Activated naive CD8-positive, alpha-beta T cell treated with anti-CD3 and anti-CD28 coated beads, Interleukin-2, amount 50 U/mL, for 24 hours (primary cell): ENCODE measurements at regions not wholly inside any gene's neighbourhood (a gene's known extent, or its start where the extent isn't known, plus 50 kb on each side); places are given as distances from the start of the nearest gene placed in this dataset.
"Not testable (repeated sequence)": the region's sequence is repeated elsewhere in the genome, so short reads cannot be mapped to it uniquely, and the experiment has no call there.

Source experiments
- ATAC-seq: fragments of 150-1000 bp; cut with Tn5 transposase; one replicate; pipeline ENCODE4 v1.10.0; 2021
- DNase-seq: peaks from one replicate; pipeline ENCODE4 v3.0.0; 2021
- H3K27ac Mint-ChIP-seq: one replicate; pipeline ENCODE4 v1.8.0; 2021; ENCODE audit warnings: mild to moderate bottlenecking, mixed read lengths
- H3K27me3 Mint-ChIP-seq: one replicate; pipeline ENCODE4 v1.8.0; 2021; ENCODE audit warnings: mixed read lengths
- H3K36me3 Mint-ChIP-seq: one replicate; pipeline ENCODE4 v1.8.0; 2021; ENCODE audit warnings: low read depth, mixed read lengths
- H3K4me1 Mint-ChIP-seq: one replicate; pipeline ENCODE4 v1.8.0; 2021; ENCODE audit warnings: mixed read lengths
- H3K4me3 Mint-ChIP-seq: one replicate; pipeline ENCODE4 v1.8.0; 2021; ENCODE audit warnings: mild to moderate bottlenecking, moderate library complexity, mixed read lengths
- H3K9me3 Mint-ChIP-seq: one replicate; pipeline ENCODE4 v1.8.0; 2021; ENCODE audit warnings: mixed read lengths

DNA sequence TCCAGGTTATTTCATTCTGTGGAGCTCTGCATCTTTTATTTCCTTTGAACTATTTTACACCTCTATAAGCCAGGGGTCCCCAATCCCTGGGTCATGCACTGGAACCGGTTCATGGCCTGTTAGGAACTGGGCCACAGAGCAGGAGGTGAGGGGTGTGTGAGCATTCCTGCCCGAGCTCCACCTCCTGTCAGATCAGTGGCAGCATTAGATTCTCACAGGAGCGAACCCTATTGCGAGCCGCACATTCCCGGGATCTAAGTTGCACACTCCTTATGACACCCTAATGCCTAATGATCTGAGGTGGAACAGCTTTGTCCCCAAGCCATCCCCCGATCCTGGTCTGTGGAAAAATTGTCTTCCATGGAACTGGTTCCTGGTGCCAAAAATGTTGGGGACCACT, 107.2 kb downstream of the TMEM121 start:
- not testable (repeated sequence) for ATAC-seq, DNase-seq, H3K27ac Mint-ChIP-seq, H3K36me3 Mint-ChIP-seq, H3K9me3 Mint-ChIP-seq, H3K4me1 Mint-ChIP-seq, H3K4me3 Mint-ChIP-seq, H3K27me3 Mint-ChIP-seq

DNA sequence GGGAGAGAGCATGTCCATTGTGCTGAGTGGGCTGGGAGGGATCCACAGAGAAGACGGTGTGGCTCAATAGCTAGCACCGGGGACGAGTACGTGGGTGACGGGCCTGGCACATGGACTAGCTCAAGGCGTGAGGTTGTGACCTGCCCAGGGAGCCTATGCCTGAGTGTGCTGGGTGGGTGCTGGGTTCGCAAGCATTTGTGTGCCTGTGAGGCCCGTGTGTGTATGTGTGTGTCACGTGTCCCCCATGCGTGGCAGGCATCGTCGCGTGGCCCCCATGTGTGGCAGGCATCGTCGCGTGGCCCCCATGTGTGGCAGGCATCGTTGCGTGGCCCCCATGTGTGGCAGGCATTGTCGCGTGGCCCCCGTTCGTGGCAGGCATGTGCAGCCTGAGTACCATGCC, 109.2 kb downstream of the TMEM121 start:
- ATAC-seq (no peak), DNase-seq (no peak)
- no peaks in the 10 kb centered on the region for H3K27me3 Mint-ChIP-seq
- peaks cover 6% of the 10 kb centered on the region for H3K4me1 Mint-ChIP-seq
- no peaks in the 10 kb centered on the region for H3K36me3 Mint-ChIP-seq
- H3K4me3 Mint-ChIP-seq: no peak overlapping the region
- no peak overlapping the region for H3K27ac Mint-ChIP-seq
- peaks cover 5% of the 10 kb centered on the region for H3K9me3 Mint-ChIP-seq

DNA sequence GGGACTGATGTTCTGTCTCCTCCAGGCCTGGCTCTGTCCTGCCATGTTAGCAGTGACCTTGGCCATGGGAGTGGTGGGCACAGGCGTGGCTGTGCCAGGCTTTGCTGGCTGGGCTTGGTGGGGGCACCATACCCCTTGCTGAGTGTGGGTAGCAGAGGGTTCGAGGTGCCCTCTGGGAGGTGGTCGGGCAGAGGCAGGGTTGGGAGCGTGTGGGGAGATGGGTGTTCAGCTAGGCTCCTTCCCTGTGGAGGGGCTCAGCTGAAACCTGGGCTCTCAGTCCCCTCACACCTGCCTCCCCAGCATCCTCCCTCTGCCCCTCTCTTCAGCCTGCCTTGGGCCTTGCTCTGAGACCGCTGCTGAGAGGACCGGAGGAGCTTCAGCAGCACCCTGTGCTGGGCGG, 109.6 kb downstream of the TMEM121 start:
- not testable (repeated sequence) for H3K27ac Mint-ChIP-seq, H3K9me3 Mint-ChIP-seq, H3K36me3 Mint-ChIP-seq, DNase-seq, H3K27me3 Mint-ChIP-seq, H3K4me3 Mint-ChIP-seq, H3K4me1 Mint-ChIP-seq
- ATAC-seq: peak; percentile 27

DNA sequence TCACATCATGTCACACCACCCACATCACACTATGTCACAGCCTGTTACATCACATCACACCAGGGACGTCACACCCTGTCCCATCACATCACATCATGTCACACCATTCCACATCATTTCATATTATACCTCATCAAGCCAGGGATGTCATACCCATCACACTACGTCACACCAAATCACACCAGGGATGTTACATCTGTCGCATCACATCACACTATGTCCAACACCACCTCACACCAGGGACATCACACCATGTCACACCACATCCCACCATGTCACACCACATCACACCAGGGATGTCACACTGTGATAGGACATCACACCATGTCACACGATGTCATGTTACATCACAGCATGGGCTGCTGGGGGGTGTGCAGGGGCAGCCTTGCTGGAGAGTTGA, 110.6 kb downstream of the TMEM121 start:
- Mint-ChIP-seq H3K9me3 (peaks cover 5% of the 10 kb centered on the region), H3K36me3 (no peaks in the 10 kb centered on the region), H3K4me1 (peaks cover 6% of the 10 kb centered on the region), H3K27ac (no peak overlapping the region), H3K4me3 (no peak overlapping the region), H3K27me3 (no peaks in the 10 kb centered on the region)
- no peak for ATAC-seq
- DNase-seq: no peak

DNA sequence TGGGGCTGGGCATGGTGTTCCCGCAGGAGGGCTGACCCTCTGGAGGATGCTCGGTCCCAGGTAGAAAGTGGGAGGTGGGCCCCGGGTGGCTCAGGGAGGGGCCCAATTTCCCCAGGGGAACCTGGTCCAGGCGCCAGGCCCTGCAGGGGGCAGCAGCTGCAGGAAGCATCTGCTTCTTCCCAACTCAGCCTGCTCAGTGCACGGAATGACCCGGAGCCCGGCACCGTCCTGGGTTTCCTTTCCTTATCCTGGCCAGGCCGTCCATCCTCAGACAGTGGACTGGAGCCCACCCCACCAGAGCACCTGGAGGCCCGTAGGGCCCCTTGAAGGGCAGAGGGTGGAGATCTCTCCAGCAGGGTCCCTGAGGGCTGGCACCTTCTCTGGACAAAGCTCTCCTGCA, 111.0 kb downstream of the TMEM121 start:
- H3K27ac Mint-ChIP-seq, H3K36me3 Mint-ChIP-seq, H3K27me3 Mint-ChIP-seq, H3K4me1 Mint-ChIP-seq, ATAC-seq, H3K9me3 Mint-ChIP-seq, H3K4me3 Mint-ChIP-seq, DNase-seq: not testable (repeated sequence)

DNA sequence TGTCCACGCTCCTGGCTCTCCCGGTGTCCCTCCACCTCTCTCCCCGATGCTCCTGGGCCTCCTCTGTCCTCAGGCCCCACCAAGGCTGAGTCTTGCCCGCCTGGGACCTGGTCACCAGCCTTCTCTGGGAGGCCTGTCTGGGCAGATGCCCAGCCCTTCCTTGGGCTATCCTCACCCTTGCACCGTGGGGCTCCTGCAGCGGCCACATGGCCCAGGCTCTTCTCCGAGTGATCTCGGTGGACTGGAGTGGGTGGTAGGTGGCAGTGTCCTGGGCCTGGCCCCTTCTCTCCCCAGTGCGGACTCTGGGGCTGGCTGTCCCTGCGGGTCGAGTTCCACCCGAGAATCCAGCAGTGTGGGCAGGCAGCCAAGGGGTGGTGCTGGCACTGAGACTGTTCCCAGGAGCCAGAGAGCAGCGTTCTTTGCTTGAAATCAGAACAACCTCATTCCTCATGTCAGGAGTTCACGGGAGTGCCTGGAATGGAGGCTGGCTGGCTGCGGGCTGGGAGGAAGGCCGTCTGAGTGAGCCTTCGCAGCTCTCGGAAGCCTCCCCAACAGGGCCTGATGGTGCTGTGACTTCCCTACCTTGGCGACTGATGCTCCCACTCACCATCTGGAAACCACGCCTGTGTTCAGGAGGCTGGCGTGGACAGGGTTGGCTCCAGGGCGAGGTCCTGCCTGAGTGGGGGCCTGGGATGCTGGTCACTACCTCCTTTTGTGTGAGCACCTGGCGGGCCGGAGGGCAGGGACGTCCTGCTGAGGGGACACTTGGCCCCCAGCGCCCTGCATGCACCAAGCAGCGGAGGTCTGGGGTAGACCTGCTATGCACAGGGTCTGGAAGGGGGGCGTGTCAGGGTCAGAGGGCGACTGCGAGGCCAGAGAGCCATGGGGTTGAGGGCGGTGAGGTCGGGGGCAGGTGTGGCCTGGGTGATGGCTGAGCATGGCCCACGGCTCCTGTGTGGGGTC, 113.9 kb downstream of the TMEM121 start:
- H3K4me1 Mint-ChIP-seq, H3K27ac Mint-ChIP-seq: not testable (repeated sequence)

DNA sequence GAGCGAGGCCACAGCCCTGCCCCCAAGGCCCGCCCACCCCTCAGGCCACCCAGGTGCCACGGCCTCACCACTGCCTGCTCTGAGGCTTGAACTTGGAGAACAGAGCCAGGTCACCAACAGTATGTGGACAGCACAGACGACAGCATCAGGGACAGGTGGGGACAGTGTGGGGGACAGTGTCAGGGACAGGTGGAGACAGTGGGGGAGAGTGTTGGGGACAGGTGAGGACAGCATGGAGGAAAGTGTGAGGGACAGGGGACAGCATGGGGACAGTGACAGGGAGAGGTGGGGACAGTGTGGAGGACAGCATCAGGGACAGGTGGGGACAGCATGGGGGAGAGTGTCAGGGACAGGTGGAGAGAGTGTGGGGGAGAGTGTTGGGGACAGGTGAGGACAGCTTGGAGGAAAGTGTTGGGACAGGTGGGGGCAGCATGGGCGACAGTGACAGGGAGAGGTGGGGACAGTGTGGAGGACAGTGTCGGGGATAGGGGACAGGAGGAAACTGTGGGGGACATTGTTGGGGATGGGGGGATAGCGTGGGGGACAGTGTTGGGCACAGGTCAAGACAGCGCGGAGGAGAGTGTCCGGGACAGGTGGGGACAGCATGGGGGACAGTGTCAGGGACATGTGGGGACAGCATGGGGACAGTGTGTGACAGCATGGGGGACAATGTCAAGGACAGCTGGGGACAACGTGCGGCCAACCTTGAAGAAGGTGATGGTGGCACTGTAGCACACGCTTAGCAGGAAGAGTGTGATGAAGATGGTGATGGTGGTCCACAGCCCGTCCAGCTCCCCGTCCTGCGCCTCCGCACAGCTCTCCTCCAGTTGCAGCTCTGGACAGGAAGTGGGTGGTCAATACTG, 114.9 kb downstream of the TMEM121 start:
- no peak overlapping the region for H3K4me3 Mint-ChIP-seq
- H3K9me3 Mint-ChIP-seq: no peaks in the 10 kb centered on the region
- ATAC-seq (no peak), DNase-seq (no peak)
- H3K27ac Mint-ChIP-seq: no peak overlapping the region
- peaks cover 6% of the 10 kb centered on the region for H3K4me1 Mint-ChIP-seq
- no peaks in the 10 kb centered on the region for H3K27me3 Mint-ChIP-seq
- no peaks in the 10 kb centered on the region for H3K36me3 Mint-ChIP-seq

More for the DNA sequence above, 113.9 kb downstream of the TMEM121 start:
- not testable (repeated sequence) for DNase-seq, H3K36me3 Mint-ChIP-seq, H3K9me3 Mint-ChIP-seq, H3K4me3 Mint-ChIP-seq, H3K27me3 Mint-ChIP-seq, ATAC-seq

DNA sequence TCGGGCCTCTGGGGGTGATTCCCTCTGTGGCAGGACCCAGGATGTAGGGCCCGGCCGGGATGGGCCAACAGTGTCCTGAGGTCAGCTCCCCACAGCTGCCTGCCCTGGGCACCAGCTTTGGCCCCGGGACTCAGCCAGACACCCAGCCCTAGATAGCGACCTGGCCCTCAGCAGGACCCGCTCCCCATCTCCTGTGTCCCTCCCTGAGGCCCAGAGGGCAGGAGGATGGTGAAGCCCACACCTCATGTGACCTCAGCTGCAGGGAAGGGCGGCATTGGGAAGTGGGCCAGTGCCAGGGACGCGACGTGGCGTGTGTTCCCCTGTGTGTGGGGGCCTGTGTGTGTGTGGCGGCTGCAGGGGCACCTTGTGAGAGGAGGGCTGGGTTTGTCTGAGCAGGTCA, 115.6 kb downstream of the TMEM121 start:
- not testable (repeated sequence) for H3K4me3 Mint-ChIP-seq, H3K4me1 Mint-ChIP-seq, H3K36me3 Mint-ChIP-seq, H3K27me3 Mint-ChIP-seq, DNase-seq, H3K27ac Mint-ChIP-seq, ATAC-seq, H3K9me3 Mint-ChIP-seq

DNA sequence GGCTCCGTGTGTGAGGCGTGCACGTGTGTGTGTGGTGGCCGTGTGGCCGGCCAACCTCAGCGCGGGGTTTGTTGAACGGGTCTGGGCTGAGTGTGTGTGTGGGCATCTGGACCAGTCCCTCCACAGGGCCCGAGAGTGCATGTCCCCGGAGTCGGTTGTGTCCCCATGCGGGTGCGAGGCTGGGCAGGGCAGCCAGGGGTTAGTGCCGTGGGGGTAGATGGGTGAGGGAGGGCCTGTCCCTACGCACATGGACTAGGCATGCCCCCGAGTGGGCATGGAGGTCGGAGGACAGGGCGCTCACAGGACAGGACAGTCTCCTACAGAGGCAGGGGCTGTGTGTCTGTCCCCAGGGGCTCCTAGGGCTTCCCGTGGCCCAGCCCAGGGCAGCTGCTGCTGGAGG, 116.1 kb downstream of the TMEM121 start:
- not testable (repeated sequence) for H3K4me3 Mint-ChIP-seq, DNase-seq, H3K9me3 Mint-ChIP-seq, H3K4me1 Mint-ChIP-seq, ATAC-seq, H3K27me3 Mint-ChIP-seq, H3K27ac Mint-ChIP-seq, H3K36me3 Mint-ChIP-seq

DNA sequence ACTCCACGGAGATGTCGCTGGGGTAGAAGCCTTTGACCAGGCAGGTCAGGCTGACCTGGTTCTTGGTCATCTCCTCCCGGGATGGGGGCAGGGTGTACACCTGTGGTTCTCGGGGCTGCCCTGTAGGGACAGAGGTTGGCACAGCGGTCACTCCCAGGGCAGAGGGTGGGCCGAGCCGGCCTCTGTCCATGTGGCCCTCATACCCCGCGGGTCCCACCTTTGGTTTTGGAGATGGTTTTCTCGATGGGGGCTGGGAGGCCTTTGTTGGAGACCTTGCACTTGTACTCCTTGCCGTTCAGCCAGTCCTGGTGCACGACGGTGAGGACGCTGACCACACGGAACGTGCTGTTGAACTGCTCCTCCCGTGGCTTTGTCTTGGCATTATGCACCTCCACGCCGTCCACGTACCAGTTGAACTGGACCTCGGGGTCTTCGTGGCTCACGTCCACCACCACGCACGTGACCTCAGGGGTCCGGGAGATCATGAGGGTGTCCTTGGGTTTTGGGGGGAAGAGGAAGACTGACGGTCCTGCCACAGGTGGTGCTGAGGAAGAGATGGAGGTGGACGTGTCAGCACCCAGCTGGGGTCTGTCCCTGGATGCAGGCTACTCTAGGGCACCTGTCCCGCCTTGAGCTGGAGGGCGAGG, 117.1 kb downstream of the TMEM121 start:
- DNase-seq, H3K4me3 Mint-ChIP-seq, ATAC-seq, H3K27ac Mint-ChIP-seq, H3K9me3 Mint-ChIP-seq, H3K4me1 Mint-ChIP-seq, H3K36me3 Mint-ChIP-seq, H3K27me3 Mint-ChIP-seq: not testable (repeated sequence)

DNA sequence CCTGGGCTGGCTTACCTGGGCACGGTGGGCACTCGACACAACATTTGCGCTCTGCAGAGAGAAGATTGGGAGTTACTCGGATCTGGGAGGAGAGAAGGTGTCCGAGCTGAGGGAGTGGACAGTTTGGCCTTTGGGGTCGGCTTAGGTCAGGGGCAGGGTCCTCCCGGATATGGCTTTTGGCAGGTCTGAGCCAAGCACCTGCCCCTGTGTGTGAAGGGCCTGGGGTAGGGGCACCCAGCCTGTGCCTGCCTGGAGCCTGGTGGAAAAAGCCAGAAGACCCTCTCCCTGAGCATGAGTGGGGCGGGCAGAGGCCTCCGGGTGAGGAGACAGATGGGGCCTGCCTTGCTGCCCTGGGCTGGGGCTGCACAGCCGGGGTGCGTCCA, 117.7 kb downstream of the TMEM121 start:
- not testable (repeated sequence) for H3K4me3 Mint-ChIP-seq, H3K4me1 Mint-ChIP-seq, H3K36me3 Mint-ChIP-seq, H3K9me3 Mint-ChIP-seq, ATAC-seq, H3K27ac Mint-ChIP-seq, H3K27me3 Mint-ChIP-seq, DNase-seq

DNA sequence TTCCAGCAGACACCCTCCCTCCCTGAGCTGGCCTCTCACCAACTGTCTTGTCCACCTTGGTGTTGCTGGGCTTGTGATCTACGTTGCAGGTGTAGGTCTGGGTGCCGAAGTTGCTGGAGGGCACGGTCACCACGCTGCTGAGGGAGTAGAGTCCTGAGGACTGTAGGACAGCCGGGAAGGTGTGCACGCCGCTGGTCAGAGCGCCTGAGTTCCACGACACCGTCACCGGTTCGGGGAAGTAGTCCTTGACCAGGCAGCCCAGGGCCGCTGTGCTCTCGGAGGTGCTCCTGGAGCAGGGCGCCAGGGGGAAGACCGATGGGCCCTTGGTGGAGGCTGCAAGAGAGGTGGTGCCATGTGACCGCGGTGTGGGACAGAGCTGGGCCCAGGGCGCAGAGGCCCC, 118.1 kb downstream of the TMEM121 start:
- not testable (repeated sequence) for DNase-seq, H3K9me3 Mint-ChIP-seq, H3K27ac Mint-ChIP-seq, H3K27me3 Mint-ChIP-seq, H3K36me3 Mint-ChIP-seq, H3K4me1 Mint-ChIP-seq, H3K4me3 Mint-ChIP-seq, ATAC-seq

DNA sequence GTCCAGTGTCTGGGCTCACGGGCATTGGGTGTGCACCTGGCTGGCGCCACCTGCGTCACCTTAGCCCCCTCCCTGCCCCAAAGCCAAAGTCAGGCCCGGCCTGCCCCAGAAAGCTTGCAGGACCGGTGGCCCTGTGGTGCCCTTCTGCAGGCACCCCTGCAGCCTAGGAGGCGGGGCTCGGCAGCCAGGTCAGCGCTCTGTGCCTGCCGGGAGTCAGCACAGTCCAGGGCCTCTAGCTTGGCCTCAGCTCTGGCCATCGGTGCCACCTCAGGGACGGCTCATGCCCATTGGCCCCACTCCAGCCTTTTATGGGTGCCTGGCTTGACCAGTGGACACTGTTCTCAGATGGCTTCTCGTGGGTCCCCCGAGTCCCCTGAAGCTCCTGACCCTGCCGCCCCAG, 118.5 kb downstream of the TMEM121 start:
- H3K27ac Mint-ChIP-seq, H3K4me3 Mint-ChIP-seq, H3K9me3 Mint-ChIP-seq, H3K27me3 Mint-ChIP-seq, H3K36me3 Mint-ChIP-seq, H3K4me1 Mint-ChIP-seq, DNase-seq, ATAC-seq: not testable (repeated sequence)

DNA sequence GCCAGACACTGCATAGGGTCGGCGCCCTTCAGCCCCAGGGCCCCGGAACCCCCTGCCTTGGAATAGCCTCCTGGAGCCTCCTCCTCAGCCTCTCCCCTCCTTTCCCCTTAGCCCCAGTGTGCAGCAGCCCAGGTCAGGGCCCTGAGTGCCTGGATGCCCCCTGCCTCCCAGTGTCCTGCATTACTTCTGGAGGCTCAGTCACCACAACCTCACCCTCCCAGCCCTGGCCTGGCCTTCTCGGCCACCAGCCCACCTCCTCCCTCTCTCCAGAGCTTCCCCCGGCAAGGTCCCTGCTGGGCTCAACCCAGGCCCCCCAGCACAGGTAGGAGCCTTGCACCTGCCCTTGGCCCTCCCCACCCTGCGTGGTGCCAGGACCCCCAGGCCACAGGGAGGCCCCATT, 119.0 kb downstream of the TMEM121 start:
- not testable (repeated sequence) for H3K4me3 Mint-ChIP-seq, H3K27ac Mint-ChIP-seq, H3K27me3 Mint-ChIP-seq, H3K9me3 Mint-ChIP-seq, H3K4me1 Mint-ChIP-seq, H3K36me3 Mint-ChIP-seq, DNase-seq, ATAC-seq

DNA sequence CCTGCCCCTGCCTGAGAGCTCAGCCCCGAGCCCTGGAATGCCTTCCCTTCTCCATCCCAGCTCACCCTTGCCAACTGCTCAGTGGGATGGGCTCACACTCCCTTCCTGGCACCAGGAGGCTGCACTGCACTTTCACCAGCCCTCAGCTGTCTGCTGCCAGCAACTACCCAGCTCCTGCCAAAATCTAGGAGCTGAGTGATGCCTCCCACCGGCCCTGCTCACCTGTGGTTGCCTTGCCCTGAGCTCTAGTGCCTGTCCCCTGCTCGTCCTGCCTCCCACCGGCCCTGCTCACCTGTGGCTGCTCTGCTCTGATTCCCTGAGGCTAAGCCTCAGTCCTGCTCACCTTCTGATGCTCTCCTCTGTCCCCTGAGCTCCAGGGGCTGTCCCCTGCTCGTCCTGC, 119.8 kb downstream of the TMEM121 start:
- Mint-ChIP-seq H3K27ac (no peak overlapping the region), H3K4me1 (peaks cover 3% of the 10 kb centered on the region), H3K36me3 (no peaks in the 10 kb centered on the region), H3K4me3 (peak overlapping the region; percentile 26), H3K27me3 (peaks cover 3% of the 10 kb centered on the region), H3K9me3 (no peaks in the 10 kb centered on the region)
- DNase-seq (no peak), ATAC-seq (no peak)
